ENCODE measurements at regions not wholly inside any gene's neighbourhood (a gene's known extent, or its start where the extent isn't known, plus 50 kb on each side); places are given as distances from the start of the nearest gene placed in this dataset.
"Not testable (repeated sequence)": the region's sequence is repeated elsewhere in the genome, so short reads cannot be mapped to it uniquely, and the experiment has no call there.

GRCh38 chr7:119594956-119595355, 678.0 kb upstream of the KCND2 start:
- TF ChIP-seq CTCF (conservative IDR thresholded peaks at IDR 0.05; ENCODE audit: control insufficient read depth, insufficient read depth, low read depth, low read length) = no peak
- no peak overlapping the region for H3K4me3 ChIP-seq (ENCODE audit: control insufficient read depth, low read depth, low read length)
- DNase-seq (ENCODE audit: low read depth) = no peak

GRCh38 chr7:119596651-119597050, 676.3 kb upstream of the KCND2 start:
- TF ChIP-seq CTCF (conservative IDR thresholded peaks at IDR 0.05; ENCODE audit: control insufficient read depth, insufficient read depth, low read depth, low read length) = no peak
- no peak overlapping the region for H3K4me3 ChIP-seq (ENCODE audit: control insufficient read depth, low read depth, low read length)
- DNase-seq (ENCODE audit: low read depth) = peak; percentile 22

GRCh38 chr7:119606297-119606696, 666.7 kb upstream of the KCND2 start:
- no peak overlapping the region for H3K4me3 ChIP-seq (ENCODE audit: control insufficient read depth, low read depth, low read length)
- TF ChIP-seq CTCF (conservative IDR thresholded peaks at IDR 0.05; ENCODE audit: control insufficient read depth, insufficient read depth, low read depth, low read length) = no peak
- DNase-seq (ENCODE audit: low read depth) = no peak

- TF ChIP-seq CTCF (conservative IDR thresholded peaks at IDR 0.05; ENCODE audit: control insufficient read depth, insufficient read depth, low read depth, low read length) = no peak
- DNase-seq (ENCODE audit: low read depth) = no peak
- no peak overlapping the region for H3K4me3 ChIP-seq (ENCODE audit: control insufficient read depth, low read depth, low read length)
Observed at GRCh38 chr7:119620769-119621168, 652.2 kb upstream of the KCND2 start.

GRCh38 chr7:119623427-119623826, 649.5 kb upstream of the KCND2 start:
- H3K4me3 ChIP-seq (ENCODE audit: control insufficient read depth, low read depth, low read length) = no peak overlapping the region
- no peak for DNase-seq (ENCODE audit: low read depth)
- TF ChIP-seq CTCF (conservative IDR thresholded peaks at IDR 0.05; ENCODE audit: control insufficient read depth, insufficient read depth, low read depth, low read length) = no peak

GRCh38 chr7:119630406-119630969, 642.5 kb upstream of the KCND2 start:
- no peak overlapping the region for H3K4me3 ChIP-seq (ENCODE audit: control insufficient read depth, low read depth, low read length)

GRCh38 chr7:119633812-119634211, 639.2 kb upstream of the KCND2 start:
- not testable (repeated sequence) for H3K4me3 ChIP-seq (ENCODE audit: control insufficient read depth, low read depth, low read length); DNase-seq (ENCODE audit: low read depth)

More at GRCh38 chr7:119630406-119630969, 642.5 kb upstream of the KCND2 start:
- no peak for TF ChIP-seq CTCF (conservative IDR thresholded peaks at IDR 0.05; ENCODE audit: control insufficient read depth, insufficient read depth, low read depth, low read length)
- DNase-seq (ENCODE audit: low read depth) = no peak

Measured in fibroblast of mammary gland (primary cell).